Fibroblast of skin of left biceps (primary cell): ENCODE measurements at regions not wholly inside any gene's neighbourhood (a gene's known extent, or its start where the extent isn't known, plus 50 kb on each side); places are given as distances from the start of the nearest gene placed in this dataset.

Source experiments
- DNase-seq, 2 experiments: peaks; one replicate each; pipeline ENCODE4 v3.0.0-alpha.2; 2013; ENCODE audit warnings: low read depth in 2 of 2

GRCh38 chr2:120515759-120516678 is 170.1 kb downstream of the INHBB start:
- no peak for DNase-seq

GRCh38 chr2:120516679-120517314 is 170.9 kb downstream of the INHBB start:
- DNase-seq: peak; percentile 14 to 18

- DNase-seq: no peak
Observed at GRCh38 chr2:120517751-120518469, 172.0 kb downstream of the INHBB start.

GRCh38 chr2:120518819-120519218 is 172.9 kb downstream of the INHBB start:
- DNase-seq: no peak

GRCh38 chr2:120519469-120519868 is 173.5 kb downstream of the INHBB start:
- no peak for DNase-seq

GRCh38 chr2:120520454-120520853 is 174.5 kb downstream of the INHBB start:
- no peak for DNase-seq

- DNase-seq: no peak
Observed at GRCh38 chr2:120520929-120521912, 175.3 kb downstream of the INHBB start.

- DNase-seq: no peak
Observed at GRCh38 chr2:120522151-120522751, 176.3 kb downstream of the INHBB start.

- no peak for DNase-seq
Observed at GRCh38 chr2:120523766-120524165, 177.8 kb downstream of the INHBB start.

GRCh38 chr2:120524174-120524573 is 178.2 kb downstream of the INHBB start:
- DNase-seq: no peak

- no peak for DNase-seq
Observed at GRCh38 chr2:120525056-120526046, 179.4 kb downstream of the INHBB start.

- no peak for DNase-seq
Observed at GRCh38 chr2:120526047-120526562, 180.2 kb downstream of the INHBB start.

- no peak for DNase-seq
Observed at GRCh38 chr2:120526997-120527945, 181.3 kb downstream of the INHBB start.

GRCh38 chr2:120528051-120528692 is 182.2 kb downstream of the INHBB start:
- DNase-seq: no peak

GRCh38 chr2:120528693-120529076 is 182.7 kb downstream of the INHBB start:
- no peak for DNase-seq

- DNase-seq: no peak
Observed at GRCh38 chr2:120530781-120531180, 184.8 kb downstream of the INHBB start.

- DNase-seq: no peak
Observed at GRCh38 chr2:120531365-120531764, 185.4 kb downstream of the INHBB start.
